ENCODE measurements at regions not wholly inside any gene's neighbourhood (a gene's known extent, or its start where the extent isn't known, plus 50 kb on each side); places are given as distances from the start of the nearest gene placed in this dataset.

DNA sequence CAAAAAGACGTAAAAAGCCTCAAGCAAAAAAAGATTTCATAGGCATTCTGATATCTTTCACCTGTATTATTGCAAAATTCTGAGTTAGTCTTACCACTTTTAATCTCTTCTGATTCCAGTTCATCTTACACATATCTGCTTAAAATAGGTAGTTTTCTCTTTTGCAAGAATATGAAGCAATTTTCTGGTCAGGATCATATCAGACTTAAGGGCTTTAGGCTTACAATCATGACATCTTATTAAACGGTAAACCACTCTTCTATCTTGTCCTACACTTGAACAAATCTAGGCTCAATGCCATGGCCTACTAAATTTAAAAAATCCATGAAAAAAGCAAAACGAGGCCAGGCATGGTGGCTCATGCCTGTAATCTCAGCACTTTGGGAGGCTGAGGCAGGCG is 50.1 kb upstream of the GAREM1 start:
- no peaks in the 10 kb centered on the region for H3K36me3 ChIP-seq (ENCODE audit: control insufficient read depth in 4 of 4, insufficient read depth in 3 of 4, low read depth in 1 of 4, low read length in 3 of 4)
- no peaks in the 10 kb centered on the region for H3K4me1 ChIP-seq (ENCODE audit: control insufficient read depth in 4 of 4, insufficient read depth in 4 of 4, low read length in 3 of 4)
- H3K9me3 ChIP-seq (ENCODE audit: control insufficient read depth in 4 of 4, low read length in 3 of 4): no peaks in the 10 kb centered on the region
- H3K9ac ChIP-seq (ENCODE audit: low read depth in 1 of 2, low read length in 2 of 2): no peak overlapping the region
- no peaks in the 10 kb centered on the region for H3K27me3 ChIP-seq (ENCODE audit: control insufficient read depth in 4 of 4, insufficient read depth in 4 of 4, low read length in 3 of 4)
- no peak overlapping the region for H3K27ac ChIP-seq (ENCODE audit: low read depth in 1 of 2, low read length in 2 of 2)
- DNase-seq (ENCODE audit: low spot score): no peak
- TF ChIP-seq RXRA (IDR thresholded peaks at IDR 0.05) (no peak), YY1 (IDR thresholded peaks at IDR 0.05) (no peak), GABPA (IDR thresholded peaks at IDR 0.05 in 1 of 2, conservative IDR thresholded peaks at IDR 0.05 in 1 of 2) (no peak), HNF4G (IDR thresholded peaks at IDR 0.05) (no peak), JUND (IDR thresholded peaks at IDR 0.05) (no peak), EGR1 (IDR thresholded peaks at IDR 0.05; ENCODE audit: low read depth in 2 of 2) (no peak), TAF1 (conservative IDR thresholded peaks at IDR 0.05) (no peak), FOXA1 (IDR thresholded peaks at IDR 0.05) (no peak), FOXA2 (IDR thresholded peaks at IDR 0.05) (no peak), RAD21 (IDR thresholded peaks at IDR 0.05) (no peak), NR2F2 (IDR thresholded peaks at IDR 0.05) (no peak), SP1 (IDR thresholded peaks at IDR 0.05) (no peak), HNF4A (conservative IDR thresholded peaks at IDR 0.05) (no peak)
- TF ChIP-seq, protein P1, sequence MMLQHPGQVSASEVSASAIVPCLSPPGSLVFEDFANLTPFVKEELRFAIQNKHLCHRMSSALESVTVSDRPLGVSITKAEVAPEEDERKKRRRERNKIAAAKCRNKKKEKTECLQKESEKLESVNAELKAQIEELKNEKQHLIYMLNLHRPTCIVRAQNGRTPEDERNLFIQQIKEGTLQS (IDR thresholded peaks at IDR 0.05): no peak
- TF ChIP-seq, protein P2, sequence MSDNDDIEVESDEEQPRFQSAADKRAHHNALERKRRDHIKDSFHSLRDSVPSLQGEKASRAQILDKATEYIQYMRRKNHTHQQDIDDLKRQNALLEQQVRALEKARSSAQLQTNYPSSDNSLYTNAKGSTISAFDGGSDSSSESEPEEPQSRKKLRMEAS (IDR thresholded peaks at IDR 0.05): no peak
- TF ChIP-seq, protein P3, sequence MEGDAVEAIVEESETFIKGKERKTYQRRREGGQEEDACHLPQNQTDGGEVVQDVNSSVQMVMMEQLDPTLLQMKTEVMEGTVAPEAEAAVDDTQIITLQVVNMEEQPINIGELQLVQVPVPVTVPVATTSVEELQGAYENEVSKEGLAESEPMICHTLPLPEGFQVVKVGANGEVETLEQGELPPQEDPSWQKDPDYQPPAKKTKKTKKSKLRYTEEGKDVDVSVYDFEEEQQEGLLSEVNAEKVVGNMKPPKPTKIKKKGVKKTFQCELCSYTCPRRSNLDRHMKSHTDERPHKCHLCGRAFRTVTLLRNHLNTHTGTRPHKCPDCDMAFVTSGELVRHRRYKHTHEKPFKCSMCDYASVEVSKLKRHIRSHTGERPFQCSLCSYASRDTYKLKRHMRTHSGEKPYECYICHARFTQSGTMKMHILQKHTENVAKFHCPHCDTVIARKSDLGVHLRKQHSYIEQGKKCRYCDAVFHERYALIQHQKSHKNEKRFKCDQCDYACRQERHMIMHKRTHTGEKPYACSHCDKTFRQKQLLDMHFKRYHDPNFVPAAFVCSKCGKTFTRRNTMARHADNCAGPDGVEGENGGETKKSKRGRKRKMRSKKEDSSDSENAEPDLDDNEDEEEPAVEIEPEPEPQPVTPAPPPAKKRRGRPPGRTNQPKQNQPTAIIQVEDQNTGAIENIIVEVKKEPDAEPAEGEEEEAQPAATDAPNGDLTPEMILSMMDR (IDR thresholded peaks at IDR 0.05; ENCODE audit: low read depth, low read length, missing input control): no peak
- TF ChIP-seq, protein P4, sequence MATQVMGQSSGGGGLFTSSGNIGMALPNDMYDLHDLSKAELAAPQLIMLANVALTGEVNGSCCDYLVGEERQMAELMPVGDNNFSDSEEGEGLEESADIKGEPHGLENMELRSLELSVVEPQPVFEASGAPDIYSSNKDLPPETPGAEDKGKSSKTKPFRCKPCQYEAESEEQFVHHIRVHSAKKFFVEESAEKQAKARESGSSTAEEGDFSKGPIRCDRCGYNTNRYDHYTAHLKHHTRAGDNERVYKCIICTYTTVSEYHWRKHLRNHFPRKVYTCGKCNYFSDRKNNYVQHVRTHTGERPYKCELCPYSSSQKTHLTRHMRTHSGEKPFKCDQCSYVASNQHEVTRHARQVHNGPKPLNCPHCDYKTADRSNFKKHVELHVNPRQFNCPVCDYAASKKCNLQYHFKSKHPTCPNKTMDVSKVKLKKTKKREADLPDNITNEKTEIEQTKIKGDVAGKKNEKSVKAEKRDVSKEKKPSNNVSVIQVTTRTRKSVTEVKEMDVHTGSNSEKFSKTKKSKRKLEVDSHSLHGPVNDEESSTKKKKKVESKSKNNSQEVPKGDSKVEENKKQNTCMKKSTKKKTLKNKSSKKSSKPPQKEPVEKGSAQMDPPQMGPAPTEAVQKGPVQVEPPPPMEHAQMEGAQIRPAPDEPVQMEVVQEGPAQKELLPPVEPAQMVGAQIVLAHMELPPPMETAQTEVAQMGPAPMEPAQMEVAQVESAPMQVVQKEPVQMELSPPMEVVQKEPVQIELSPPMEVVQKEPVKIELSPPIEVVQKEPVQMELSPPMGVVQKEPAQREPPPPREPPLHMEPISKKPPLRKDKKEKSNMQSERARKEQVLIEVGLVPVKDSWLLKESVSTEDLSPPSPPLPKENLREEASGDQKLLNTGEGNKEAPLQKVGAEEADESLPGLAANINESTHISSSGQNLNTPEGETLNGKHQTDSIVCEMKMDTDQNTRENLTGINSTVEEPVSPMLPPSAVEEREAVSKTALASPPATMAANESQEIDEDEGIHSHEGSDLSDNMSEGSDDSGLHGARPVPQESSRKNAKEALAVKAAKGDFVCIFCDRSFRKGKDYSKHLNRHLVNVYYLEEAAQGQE (IDR thresholded peaks at IDR 0.05): no peak
- TF ChIP-seq, protein P5, sequence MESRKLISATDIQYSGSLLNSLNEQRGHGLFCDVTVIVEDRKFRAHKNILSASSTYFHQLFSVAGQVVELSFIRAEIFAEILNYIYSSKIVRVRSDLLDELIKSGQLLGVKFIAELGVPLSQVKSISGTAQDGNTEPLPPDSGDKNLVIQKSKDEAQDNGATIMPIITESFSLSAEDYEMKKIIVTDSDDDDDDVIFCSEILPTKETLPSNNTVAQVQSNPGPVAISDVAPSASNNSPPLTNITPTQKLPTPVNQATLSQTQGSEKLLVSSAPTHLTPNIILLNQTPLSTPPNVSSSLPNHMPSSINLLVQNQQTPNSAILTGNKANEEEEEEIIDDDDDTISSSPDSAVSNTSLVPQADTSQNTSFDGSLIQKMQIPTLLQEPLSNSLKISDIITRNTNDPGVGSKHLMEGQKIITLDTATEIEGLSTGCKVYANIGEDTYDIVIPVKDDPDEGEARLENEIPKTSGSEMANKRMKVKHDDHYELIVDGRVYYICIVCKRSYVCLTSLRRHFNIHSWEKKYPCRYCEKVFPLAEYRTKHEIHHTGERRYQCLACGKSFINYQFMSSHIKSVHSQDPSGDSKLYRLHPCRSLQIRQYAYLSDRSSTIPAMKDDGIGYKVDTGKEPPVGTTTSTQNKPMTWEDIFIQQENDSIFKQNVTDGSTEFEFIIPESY (IDR thresholded peaks at IDR 0.05): no peak
- WGBS: 86% methylated on average over 4 of the region's 4 CpGs
- H3K4me3 ChIP-seq (ENCODE audit: low read depth in 1 of 3, low read length in 3 of 3): no peak overlapping the region

All from liver (tissue), 8 donors.